ENCODE measurements at regions not wholly inside any gene's neighbourhood (a gene's known extent, or its start where the extent isn't known, plus 50 kb on each side); places are given as distances from the start of the nearest gene placed in this dataset.

DNA sequence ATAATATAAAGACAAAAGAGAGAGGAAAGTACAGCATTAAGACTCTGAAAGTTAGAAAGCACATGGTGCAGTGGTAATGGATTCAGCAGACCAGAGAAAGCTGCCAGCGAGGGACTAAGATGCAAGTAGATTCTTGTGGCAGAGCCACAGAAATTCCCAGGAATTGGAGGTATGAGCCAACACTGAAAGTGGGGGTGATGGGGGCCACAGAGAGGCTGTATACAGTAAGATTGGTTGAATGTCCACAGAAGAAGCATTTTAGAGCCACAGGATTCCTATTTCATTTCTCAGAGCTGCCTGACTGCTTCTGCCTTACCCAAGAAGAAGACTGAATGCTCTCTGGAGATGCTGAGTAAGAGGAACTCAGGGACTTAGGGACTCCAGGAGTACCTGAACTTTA is 295.0 kb downstream of the LMO7 start:
- DNase-seq (ENCODE audit: low read depth in 4 of 4, low spot score in 3 of 4) = no peak

- DNase-seq (ENCODE audit: low read depth in 4 of 4, low spot score in 3 of 4) = no peak
These were observed 292.9 kb downstream of the LMO7 start for GRCh38 chr13:75929076-75929475.

GRCh38 chr13:75927183-75927669 is 291.1 kb downstream of the LMO7 start:
- DNase-seq (ENCODE audit: low read depth in 4 of 4, low spot score in 3 of 4) = no peak

DNA sequence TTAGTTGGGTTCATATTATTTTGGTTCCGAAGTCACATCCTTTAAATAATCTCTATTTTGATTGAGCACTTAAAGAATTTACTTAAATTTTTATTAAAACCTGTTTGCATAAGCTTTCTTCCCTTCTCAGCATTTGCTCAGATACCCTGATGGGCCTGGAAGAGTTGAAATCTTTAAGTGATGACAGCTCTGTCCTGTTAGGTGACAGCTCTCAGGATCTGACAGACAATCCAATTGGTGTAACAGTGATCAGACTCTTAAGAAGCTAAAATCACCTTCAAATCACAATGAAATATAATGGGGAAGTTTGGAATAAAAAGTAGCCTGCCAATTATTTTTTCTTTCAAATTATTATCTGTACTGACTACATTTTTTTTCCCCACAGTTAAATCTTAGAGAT is 284.4 kb downstream of the LMO7 start:
- no peak for DNase-seq (ENCODE audit: low read depth in 4 of 4, low spot score in 3 of 4)

DNA sequence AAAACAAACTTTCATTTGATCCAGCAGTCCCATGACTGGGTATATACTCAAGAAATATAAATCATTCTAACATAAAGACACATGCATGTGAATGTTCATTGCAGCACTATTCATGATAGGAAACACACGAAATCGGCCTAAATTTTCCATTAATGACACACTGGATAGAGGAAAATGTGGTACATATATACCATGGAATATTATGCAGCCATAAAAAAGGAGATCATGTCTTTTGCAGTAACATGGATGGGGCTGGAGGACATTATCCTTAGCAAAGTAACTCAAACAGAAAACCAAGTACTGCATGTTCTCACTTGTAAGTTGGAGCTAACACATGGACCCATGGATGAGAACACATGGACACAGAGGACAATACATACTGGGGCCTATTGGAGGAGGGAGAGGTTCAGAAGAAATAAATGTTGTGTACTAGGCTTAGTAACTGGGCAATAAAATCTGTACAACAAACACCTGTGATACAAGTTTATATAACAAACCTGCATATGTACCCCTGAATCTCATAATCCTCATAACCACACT is 283.6 kb downstream of the LMO7 start:
- DNase-seq (ENCODE audit: low read depth in 4 of 4, low spot score in 3 of 4) = no peak

DNA sequence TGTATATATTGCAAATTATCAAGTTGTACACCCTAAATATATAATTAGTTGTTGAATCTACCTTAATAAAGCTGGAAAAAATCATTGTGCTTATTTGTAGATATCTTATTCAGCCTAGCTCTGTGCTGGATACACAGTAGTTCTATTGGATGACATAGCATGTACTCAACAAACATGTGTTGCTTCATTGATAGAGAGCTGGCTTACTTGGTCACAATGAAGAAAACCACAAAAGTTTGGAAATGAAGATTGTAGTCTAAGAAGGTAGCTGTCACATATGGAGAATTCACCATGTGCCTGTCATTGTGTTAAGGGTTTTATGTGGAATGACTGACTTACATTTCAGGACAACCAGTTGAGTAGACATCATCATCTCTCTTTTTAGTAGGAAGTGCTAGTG is 278.9 kb downstream of the LMO7 start:
- no peak for DNase-seq (ENCODE audit: low read depth in 4 of 4, low spot score in 3 of 4)

GRCh38 chr13:75913925-75914324 is 277.8 kb downstream of the LMO7 start:
- no peak for DNase-seq (ENCODE audit: low read depth in 4 of 4, low spot score in 3 of 4)

GRCh38 chr13:75910591-75910990 is 274.5 kb downstream of the LMO7 start:
- no peak for DNase-seq (ENCODE audit: low read depth in 4 of 4, low spot score in 3 of 4)

Data from left renal pelvis (tissue), 4 donors.